GM19193 (cell line): ENCODE measurements at regions not wholly inside any gene's neighbourhood (a gene's known extent, or its start where the extent isn't known, plus 50 kb on each side); places are given as distances from the start of the nearest gene placed in this dataset.

Experiments
- POLR2A ChIP-seq: IDR thresholded peaks from 4 replicates; pipeline ENCODE4 v1.6.1; 2011; ENCODE audit not compliant: insufficient read depth, insufficient read length; ENCODE audit errors: extremely low read depth

DNA sequence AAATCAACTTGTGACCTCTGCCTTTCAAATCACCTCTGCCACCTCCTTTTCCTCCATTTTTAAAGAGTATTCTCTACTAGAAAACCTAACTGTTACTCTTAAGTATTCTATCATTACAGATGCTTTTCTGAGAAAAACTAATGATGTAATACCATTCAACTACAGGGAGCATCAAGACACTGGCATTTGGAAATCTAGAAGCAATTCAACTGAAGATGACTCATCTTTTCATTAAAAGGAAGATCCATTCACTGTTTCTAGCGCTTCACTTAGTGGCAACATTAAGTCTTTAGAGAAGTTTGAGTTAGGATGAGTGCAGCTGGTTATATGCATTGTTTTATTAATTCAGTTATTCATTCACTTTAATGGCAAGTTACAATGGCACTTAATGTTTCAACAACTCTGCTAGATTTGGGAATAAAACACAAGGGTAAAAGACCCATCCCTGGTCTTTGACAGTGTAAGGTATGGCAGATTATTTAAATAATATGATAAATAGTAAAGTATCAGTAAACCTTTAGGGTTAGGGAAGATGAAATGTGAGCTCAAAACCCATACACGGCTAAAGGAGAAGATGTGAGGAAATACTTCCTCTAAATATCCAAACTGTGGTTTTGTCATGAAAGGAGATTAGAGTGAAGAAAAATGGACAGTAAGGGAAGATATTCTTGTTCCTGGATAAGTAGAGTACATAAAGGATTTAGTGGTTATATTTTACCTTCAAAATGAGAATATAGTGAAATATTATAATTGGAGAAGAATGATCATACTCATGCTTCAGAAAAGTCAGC is 61.7 kb downstream of the KCNJ2 start:
- TF ChIP-seq POLR2A = no peak

DNA sequence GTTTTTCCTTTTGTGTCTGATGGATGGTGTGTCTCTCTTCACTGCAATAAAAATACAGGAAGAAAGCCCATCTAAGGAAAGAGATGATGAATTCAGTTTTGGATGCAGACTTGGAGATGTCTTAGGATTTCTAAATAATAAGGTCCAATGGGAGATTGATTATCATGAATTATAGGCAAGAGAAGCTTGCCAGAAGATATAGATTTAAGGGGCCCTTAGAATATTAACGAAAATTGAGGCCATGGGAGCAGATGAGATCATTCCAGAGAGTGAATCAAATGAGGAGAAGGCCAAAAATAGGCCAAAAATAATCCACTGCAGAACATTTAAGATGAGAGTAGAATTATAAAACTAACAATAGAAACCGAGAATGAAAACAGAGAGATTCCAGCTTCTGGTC is 63.1 kb downstream of the KCNJ2 start:
- TF ChIP-seq POLR2A = no peak

GRCh38 chr17:70235252-70235651 is 65.9 kb downstream of the KCNJ2 start:
- no peak for TF ChIP-seq POLR2A

DNA sequence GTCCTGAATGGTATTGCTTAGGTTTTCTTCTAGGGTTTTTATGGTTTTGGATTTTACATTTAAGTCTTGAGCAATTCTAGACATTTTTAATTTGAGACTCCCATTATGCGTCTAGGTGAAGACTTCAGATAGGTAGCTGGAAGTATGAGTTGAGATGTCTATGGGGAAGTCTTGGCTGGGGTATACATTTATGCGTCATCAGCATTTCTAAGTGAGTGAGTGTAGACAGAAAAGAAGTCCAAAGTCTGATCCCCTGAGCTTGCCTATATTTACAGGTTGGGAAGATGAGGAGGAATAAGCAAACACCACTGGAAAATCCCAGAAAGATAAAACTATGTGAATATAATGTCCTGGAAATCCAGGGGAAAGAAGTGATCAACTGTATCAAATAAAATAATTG is 68.9 kb downstream of the KCNJ2 start:
- TF ChIP-seq POLR2A = no peak

- no peak for TF ChIP-seq POLR2A
Measured at GRCh38 chr17:70238646-70239045, 69.3 kb downstream of the KCNJ2 start.

DNA sequence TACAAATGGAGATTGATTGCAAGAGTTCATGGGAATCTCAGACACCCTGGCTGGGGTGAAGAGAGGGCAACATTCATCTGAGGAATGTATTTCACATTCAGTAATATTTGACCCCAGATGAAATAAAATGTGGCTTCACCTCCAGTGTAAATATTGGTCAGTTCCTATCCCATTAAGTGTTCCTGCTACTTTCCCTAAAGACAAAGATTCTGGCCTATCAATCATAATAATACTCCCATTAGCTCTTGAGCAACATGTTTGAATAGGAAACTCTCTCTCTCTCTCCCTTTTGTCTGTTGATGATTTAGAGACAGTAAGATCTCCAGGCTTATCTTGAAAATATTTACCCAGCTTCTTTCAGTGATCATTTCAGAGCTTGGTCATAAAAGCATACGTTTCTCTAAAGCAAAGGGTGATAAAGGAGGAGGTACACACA is 70.1 kb downstream of the KCNJ2 start:
- no peak for TF ChIP-seq POLR2A

DNA sequence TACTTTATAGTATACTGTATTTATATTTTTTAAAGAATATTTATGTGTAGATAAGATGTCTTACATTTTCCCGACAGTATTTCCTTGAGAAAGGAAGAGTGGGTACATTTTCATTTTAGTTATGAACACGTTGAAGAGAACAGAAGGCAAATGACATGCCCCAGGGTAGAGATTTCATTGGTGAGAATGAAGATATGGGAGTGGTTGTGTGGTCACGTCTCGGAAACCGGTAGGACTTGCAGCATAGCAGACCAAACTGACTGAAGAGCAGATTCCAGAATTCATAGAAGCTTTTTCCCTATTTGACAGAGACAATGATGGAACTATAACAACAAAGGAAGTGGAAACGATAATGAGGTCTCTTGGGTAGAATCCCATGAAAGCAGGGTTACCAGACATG is 71.7 kb downstream of the KCNJ2 start:
- TF ChIP-seq POLR2A = no peak

DNA sequence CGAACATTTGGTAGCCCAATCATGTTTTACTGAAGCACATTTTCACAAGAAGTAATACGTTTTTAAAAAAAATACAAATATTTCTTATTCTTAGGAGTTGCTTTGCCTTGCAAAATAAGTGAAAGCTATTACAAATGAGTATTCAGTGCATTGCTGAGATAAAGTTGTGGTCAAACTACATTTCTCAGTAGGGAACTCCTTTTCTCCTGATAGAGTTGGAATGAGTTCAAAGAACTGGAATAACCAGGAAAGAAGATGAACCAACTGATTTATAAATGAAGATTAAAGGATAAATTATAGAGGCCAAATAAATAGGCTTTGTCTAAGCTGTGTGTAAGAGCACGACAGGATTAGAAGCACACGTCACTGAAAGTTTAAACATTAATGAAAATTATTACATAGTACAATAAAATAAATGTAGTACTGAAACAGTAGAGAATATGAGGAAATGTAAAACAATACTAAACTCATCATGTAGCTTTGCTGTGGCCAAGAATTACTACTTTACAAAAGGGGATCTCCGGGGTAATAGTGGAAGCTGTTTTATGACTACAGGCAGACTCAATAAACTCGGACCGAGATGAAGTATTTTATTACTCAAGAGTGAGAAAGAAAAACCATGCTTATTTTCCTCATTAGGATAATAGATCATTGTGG is 73.6 kb downstream of the KCNJ2 start:
- TF ChIP-seq POLR2A = no peak

DNA sequence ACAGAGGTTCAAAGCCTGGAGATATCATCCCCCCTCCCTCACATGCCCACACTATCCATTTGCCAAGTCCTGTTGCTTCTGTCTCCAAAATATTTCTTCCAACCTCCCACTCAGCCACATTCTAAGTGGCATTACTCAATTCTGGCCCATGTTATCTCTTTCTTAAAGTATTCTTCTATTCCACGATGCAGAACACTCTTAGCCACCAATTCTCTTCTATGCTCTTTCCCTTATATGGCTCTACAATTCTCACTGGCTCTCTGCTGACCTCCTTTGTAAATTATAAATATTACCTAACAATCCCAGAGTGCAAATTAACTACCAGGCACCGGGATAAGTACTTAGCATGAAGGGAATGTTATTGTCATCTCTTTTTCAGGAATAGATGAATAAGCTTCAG is 82.4 kb downstream of the KCNJ2 start:
- no peak for TF ChIP-seq POLR2A

DNA sequence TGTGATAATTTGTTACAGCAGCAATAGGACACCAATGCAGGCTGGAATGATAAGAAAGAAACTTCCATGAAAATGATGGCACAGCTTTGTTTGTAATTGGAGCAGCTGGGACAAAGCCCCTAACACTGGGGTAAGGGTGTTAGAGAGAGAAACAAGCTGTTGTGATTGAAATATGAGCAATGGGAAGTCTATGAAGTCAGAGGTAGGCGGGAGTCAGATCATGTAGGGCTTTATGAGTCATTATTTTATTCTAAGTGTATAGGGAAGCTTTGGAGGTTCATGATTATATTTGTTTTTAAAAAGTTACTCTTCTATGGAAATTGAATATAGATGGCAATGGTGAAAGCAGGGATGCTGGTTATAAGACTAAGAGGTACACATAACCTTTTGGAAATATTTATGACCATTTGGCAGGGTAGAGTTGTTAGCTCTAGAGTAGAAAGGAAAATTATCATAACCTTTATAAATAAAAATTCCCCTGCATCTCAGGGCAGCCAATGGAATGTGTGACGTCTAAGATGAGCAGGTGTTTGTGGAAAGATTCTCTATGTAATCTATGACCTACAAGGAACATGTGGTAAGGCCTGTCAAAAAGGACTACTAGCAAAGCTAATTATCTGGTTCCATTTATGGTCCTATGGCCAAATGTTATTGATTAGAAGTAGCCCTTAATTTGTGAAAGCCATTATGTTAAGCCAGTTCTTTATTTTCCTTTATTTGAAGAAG is 85.6 kb downstream of the KCNJ2 start:
- no peak for TF ChIP-seq POLR2A

- no peak for TF ChIP-seq POLR2A
Measured at GRCh38 chr17:70256751-70257150, 87.4 kb downstream of the KCNJ2 start.

- TF ChIP-seq POLR2A = no peak
Measured at GRCh38 chr17:70258465-70258864, 89.1 kb downstream of the KCNJ2 start.

GRCh38 chr17:70259400-70259799 is 90.1 kb downstream of the KCNJ2 start:
- TF ChIP-seq POLR2A = no peak

DNA sequence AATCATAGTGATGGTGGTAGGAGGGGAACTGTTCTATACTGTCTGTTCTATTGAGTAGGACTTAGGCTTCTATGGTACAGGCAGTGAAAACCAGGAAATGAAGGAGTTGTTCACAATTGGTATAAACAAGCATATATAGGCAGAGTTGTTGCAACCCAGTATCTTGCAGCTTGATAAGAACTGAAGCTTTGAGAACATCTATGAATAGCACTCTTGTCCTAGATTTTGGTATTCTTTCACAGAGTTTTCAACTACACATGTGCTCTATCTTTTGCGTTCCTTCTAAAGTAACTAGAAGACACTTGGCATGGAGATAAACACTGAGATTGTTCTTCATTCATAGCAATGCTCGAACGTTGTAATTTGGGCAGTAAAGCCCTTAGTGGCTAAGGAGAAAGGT is 91.8 kb downstream of the KCNJ2 start:
- TF ChIP-seq POLR2A = no peak

- TF ChIP-seq POLR2A = no peak
Measured at GRCh38 chr17:70265471-70265870, 96.1 kb downstream of the KCNJ2 start.

- no peak for TF ChIP-seq POLR2A
Measured at GRCh38 chr17:70266394-70266793, 97.1 kb downstream of the KCNJ2 start.
